Pancreas (tissue), 10 donors: ENCODE measurements at regions not wholly inside any gene's neighbourhood (a gene's known extent, or its start where the extent isn't known, plus 50 kb on each side); places are given as distances from the start of the nearest gene placed in this dataset.

Experiments used
- ATAC-seq, 4 donors: fragments of 200-7000 bp; cut with Tn5 transposase; one replicate each; pipeline versions ENCODE4 v1.8.0 to v1.9.1; 2020; ENCODE audit warnings: mild to moderate bottlenecking in 4 of 4, moderate library complexity in 4 of 4
- DNase-seq, 6 donors: peaks; one replicate each; pipeline ENCODE4 v3.0.0-alpha.2; 2020
- FAIRE-seq: peaks from 2 replicates; lab custom pipeline; 2012; peaks lifted over from hg19 to GRCh38; lab: Jason Lieb, UNC
- H3K27ac ChIP-seq, 4 donors: fragments of 200-600 bp; sonication (generic); 1 replicate in 3 of 4; 2 replicates in 1 of 4; pipeline versions ENCODE4 v1.5.0 to v1.8.0; 2020
- H3K27me3 ChIP-seq, 4 donors: fragments of 200-600 bp; one replicate each; pipeline ENCODE4 v1.8.0; 2021
- H3K36me3 ChIP-seq, 3 donors: fragments of 200-600 bp; sonication (generic) in 1 of 3; one replicate each; pipeline versions ENCODE4 v1.5.0 to v1.8.0; 2020 to 2021
- H3K4me1 ChIP-seq, 3 donors: fragments of 200-600 bp; one replicate each; pipeline ENCODE4 v1.8.0; 2021
- H3K4me3 ChIP-seq, 4 donors: fragments of 200-600 bp; sonication (generic) in 2 of 4; one replicate each; pipeline versions ENCODE4 v1.5.0 to v1.8.0; 2020 to 2021
- H3K9me3 ChIP-seq, 4 donors: fragments of 200-600 bp; one replicate each; pipeline ENCODE4 v1.8.0; 2021
- WGBS, 2 donors: extraction: QIAGEN DNeasy Blood & Tissue Kit; methylation state at CpG; one replicate each; pipeline ENCODE4 v1.1.7; 2013; 5-methylcytosine and 5-hydroxymethylcytosine counted together
- intact Hi-C, 3 donors: fragments of 100-400 bp; cut with DNase I; formaldehyde crosslinking; loops; one replicate each; pipeline versions ENCODE4 v1.11.1 to v1.14.2; 2022
- TF ChIP-seq, protein P1 (sequence below), 4 donors: fragments of 200-600 bp; sonication (generic) in 3 of 4; IDR thresholded peaks; one replicate each; pipeline versions ENCODE4 v1.5.0 to v1.8.0; 2021; ENCODE audit warnings: antibody characterized with exemption in 4 of 4
- donor health status: healthy with polysubstance abuse.
- donor health status: DM: no; HTN: no; CAD: no; lungs with moderate emphysema.
- donor health status: DM: no; HTN: no; CAD: no.
- donor health status: control.
- donor health status: control.
- donor health status: Bipolar disorder and iron deficiency.
- donor health status: DM: yes; HTN: yes; CAD: no.
- donor health status: DM: no; HTN: no; CAD: no.
- donor health status: DM: no; HTN: no; CAD: no.
- donor health status: DM: yes; HTN: yes; CAD: no.

DNA sequence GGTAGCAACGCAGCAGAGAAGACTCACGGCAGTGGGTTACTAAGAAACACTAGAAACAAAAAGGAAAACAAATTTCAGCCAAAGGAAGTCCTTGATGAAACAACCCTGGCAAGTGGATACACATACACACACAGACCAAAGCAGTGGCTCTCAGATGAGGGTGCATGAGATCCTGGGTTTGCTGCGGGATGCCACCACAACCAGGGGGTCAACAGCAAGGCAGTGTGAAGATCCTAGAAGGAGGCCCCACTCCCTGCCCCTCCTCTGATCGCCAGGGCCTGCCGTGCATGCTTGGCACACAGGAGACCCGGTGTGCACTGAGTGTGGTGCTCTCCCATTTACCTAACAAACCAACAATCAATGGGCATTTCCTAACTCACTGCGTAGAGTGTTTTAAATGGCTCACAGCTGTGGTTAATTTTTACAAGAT lies 252.3 kb upstream of the KLF14 start:
- Histone ChIP-seq H3K9me3 (no peaks in the 10 kb centered on the region), H3K27me3 (no peaks in the 10 kb centered on the region), H3K27ac (peak overlapping the region in 1 of 4 donors; percentile 35), H3K4me3 (no peak overlapping the region), H3K36me3 (peaks cover 0 to 6% (median 4%) of the 10 kb centered on the region in 3 donors), H3K4me1 (peaks cover 0 to 38% (median 12%) of the 10 kb centered on the region in 3 donors)
- DNase-seq (no peak), FAIRE-seq (no peak), ATAC-seq (peak in 3 of 4 donors; percentile 40 to 55 (median 46))
- intact Hi-C loops: no loop called here
- TF ChIP-seq, protein P1, sequence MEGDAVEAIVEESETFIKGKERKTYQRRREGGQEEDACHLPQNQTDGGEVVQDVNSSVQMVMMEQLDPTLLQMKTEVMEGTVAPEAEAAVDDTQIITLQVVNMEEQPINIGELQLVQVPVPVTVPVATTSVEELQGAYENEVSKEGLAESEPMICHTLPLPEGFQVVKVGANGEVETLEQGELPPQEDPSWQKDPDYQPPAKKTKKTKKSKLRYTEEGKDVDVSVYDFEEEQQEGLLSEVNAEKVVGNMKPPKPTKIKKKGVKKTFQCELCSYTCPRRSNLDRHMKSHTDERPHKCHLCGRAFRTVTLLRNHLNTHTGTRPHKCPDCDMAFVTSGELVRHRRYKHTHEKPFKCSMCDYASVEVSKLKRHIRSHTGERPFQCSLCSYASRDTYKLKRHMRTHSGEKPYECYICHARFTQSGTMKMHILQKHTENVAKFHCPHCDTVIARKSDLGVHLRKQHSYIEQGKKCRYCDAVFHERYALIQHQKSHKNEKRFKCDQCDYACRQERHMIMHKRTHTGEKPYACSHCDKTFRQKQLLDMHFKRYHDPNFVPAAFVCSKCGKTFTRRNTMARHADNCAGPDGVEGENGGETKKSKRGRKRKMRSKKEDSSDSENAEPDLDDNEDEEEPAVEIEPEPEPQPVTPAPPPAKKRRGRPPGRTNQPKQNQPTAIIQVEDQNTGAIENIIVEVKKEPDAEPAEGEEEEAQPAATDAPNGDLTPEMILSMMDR (IDR thresholded peaks at IDR 0.05): no peak
- WGBS, 2 donors: 66 to 74% methylated on average over 7 of the region's 7 CpGs

DNA sequence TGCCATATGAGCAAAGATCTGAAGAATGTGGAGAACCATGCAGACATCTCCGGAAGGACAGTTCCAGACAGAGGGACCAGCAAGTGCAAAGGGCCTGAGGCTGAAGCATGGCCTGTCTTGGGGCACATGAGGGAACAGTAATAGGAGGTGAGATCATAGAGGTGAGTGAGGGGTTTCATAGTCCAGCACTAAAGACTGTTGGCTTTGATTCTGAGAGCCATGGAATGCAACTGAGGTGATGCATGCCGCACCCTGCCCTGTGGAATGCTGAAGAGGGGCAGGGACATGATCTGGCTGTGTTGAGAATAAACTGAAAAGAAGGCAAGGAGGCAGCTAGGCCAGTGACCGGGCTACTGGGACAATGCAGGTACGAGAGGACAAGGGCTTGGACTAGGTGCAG lies 253.1 kb upstream of the KLF14 start:
- no peak for FAIRE-seq
- H3K4me1 ChIP-seq: peaks cover 0 to 35% (median 12%) of the 10 kb centered on the region in 3 donors
- intact Hi-C loops: no loop called here
- H3K27ac ChIP-seq: no peak overlapping the region
- no peak overlapping the region for H3K4me3 ChIP-seq
- no peaks in the 10 kb centered on the region for H3K9me3 ChIP-seq
- 93% methylated on average over 4 of the region's 4 CpGs for WGBS, 2 donors
- peak in 1 of 4 donors; percentile 6 for ATAC-seq
- DNase-seq: no peak
- H3K36me3 ChIP-seq: peaks cover 0 to 6% (median 4%) of the 10 kb centered on the region in 3 donors
- TF ChIP-seq, protein P1 (IDR thresholded peaks at IDR 0.05): no peak
- H3K27me3 ChIP-seq: no peaks in the 10 kb centered on the region

GRCh38 chr7:130988443-130988842 lies 254.4 kb upstream of the KLF14 start:
- no peak overlapping the region for H3K27ac ChIP-seq
- FAIRE-seq: no peak

GRCh38 chr7:130989101-130989795 lies 255.2 kb upstream of the KLF14 start:
- ATAC-seq: no peak
- no peaks in the 10 kb centered on the region for H3K36me3 ChIP-seq
- H3K4me3 ChIP-seq: no peak overlapping the region
- no peak for FAIRE-seq
- H3K27ac ChIP-seq: no peak overlapping the region
- 87 to 88% methylated on average over 2 of the region's 2 CpGs for WGBS, 2 donors
- no peak for DNase-seq
- peaks cover 10 to 30% (median 18%) of the 10 kb centered on the region in 3 donors for H3K4me1 ChIP-seq
- no peaks in the 10 kb centered on the region for H3K9me3 ChIP-seq
- H3K27me3 ChIP-seq: no peaks in the 10 kb centered on the region
- intact Hi-C loops: no loop called here
- TF ChIP-seq, protein P1 (IDR thresholded peaks at IDR 0.05): no peak

More at GRCh38 chr7:130988443-130988842, 254.4 kb upstream of the KLF14 start:
- H3K4me1 ChIP-seq: peaks cover 5 to 32% (median 16%) of the 10 kb centered on the region in 3 donors
- H3K36me3 ChIP-seq: peaks cover 0 to 3% (median 2%) of the 10 kb centered on the region in 3 donors
- intact Hi-C loops: no loop called here
- TF ChIP-seq, protein P1 (IDR thresholded peaks at IDR 0.05): no peak
- H3K9me3 ChIP-seq: no peaks in the 10 kb centered on the region
- H3K27me3 ChIP-seq: no peaks in the 10 kb centered on the region
- DNase-seq (no peak), ATAC-seq (peak in 2 of 4 donors; percentile 20 to 41)
- 53 to 55% methylated on average over 5 of the region's 5 CpGs for WGBS, 2 donors
- no peak overlapping the region for H3K4me3 ChIP-seq
